ENCODE measurements at regions not wholly inside any gene's neighbourhood (a gene's known extent, or its start where the extent isn't known, plus 50 kb on each side); places are given as distances from the start of the nearest gene placed in this dataset.

- no peaks in the 10 kb centered on the region for H3K27me3 ChIP-seq (replicated peaks in 1 of 4; ENCODE audit: control extremely low read depth in 1 of 4, control insufficient read depth in 3 of 4, insufficient read depth in 4 of 4, low read length in 3 of 4)
- intact Hi-C loops (cut with micrococcal nuclease), result no loop called here
- no peaks in the 10 kb centered on the region for H3K9me3 ChIP-seq (ENCODE audit: control extremely low read depth in 1 of 3, control insufficient read depth in 2 of 3, insufficient read depth in 1 of 3, low read length in 2 of 3)
- no peaks in the 10 kb centered on the region for H3K79me2 ChIP-seq (ENCODE audit: control insufficient read depth, insufficient read depth, low read length)
- Mint-ChIP-seq H3K9me3 (ENCODE audit: insufficient read depth) (no peaks in the 10 kb centered on the region), H3K27ac (no peak overlapping the region), H3K4me3 (no peak overlapping the region), H3K27me3 (peaks cover 6% of the 10 kb centered on the region), H3K4me1 (no peaks in the 10 kb centered on the region)
- H3K4me3 ChIP-seq (ENCODE audit: control extremely low read depth in 1 of 5, extremely low read depth in 1 of 5, insufficient read depth in 1 of 5, low read depth in 2 of 5, low read length in 4 of 5), result no peak overlapping the region
- H4K20me1 ChIP-seq (ENCODE audit: control insufficient read depth, insufficient read depth, low read length, poor library complexity, severe bottlenecking), result no peaks in the 10 kb centered on the region
- CTCF ChIA-PET, result no interaction called here
- no peak overlapping the region for H3K4me2 ChIP-seq (replicated peaks; ENCODE audit: low read depth, low read length, poor library complexity, severe bottlenecking)
- no peak overlapping the region for H3K27ac ChIP-seq (ENCODE audit: low read length in 2 of 2)
- no peaks in the 10 kb centered on the region for H3K4me1 ChIP-seq (ENCODE audit: control insufficient read depth in 2 of 2, insufficient read depth in 2 of 2, low read length in 2 of 2)
- ATAC-seq (ENCODE audit: low read depth), result no peak
- no peak for DNase-seq
- no peak overlapping the region for H2AFZ ChIP-seq (ENCODE audit: insufficient read depth, low read depth, low read length, poor library complexity, severe bottlenecking)
- WGBS (ENCODE audit: insufficient coverage), result 83% methylated on average over 3 of the region's 7 CpGs
- POLR2A ChIA-PET, result no interaction called here
- no peaks in the 10 kb centered on the region for H3K36me3 ChIP-seq (replicated peaks in 1 of 2; ENCODE audit: control extremely low read depth in 1 of 2, control insufficient read depth in 1 of 2, extremely low read depth in 1 of 2, insufficient read depth in 2 of 2, low read length in 1 of 2)
- H3K9ac ChIP-seq (ENCODE audit: low read length), result no peak overlapping the region
- no peak for TF ChIP-seq EZH2 (IDR thresholded peaks at IDR 0.05; ENCODE audit: borderline replicate concordance, insufficient read depth, low read depth, low read length, poor library complexity, severe bottlenecking)
- no peak for TF ChIP-seq CTCF (IDR thresholded peaks at IDR 0.05)
Measured at GRCh38 chr12:69036533-69036932, 103.6 kb upstream of the CPM start.

DNA sequence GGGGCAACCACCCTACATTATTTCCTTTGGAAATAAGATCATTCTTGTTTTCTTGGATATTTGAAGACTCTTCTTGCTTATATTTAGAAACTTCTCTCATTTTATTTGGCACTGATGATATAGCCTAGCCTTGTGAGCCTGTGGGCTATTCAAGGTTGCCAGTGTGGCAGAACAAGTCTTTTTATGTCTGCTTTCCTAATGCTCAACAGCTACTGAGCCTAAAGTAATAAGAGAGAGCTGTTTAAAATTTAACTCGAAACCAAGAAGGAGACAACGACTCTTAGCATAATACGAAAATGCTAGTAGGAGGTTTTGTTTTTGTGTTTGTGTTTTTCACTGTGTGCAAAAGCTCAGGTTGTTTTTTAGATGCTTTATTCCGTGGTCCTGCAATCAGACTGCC is 104.0 kb upstream of the CPM start:
- Mint-ChIP-seq H3K4me1 (no peaks in the 10 kb centered on the region), H3K27me3 (peaks cover 6% of the 10 kb centered on the region), H3K4me3 (no peak overlapping the region), H3K27ac (no peak overlapping the region), H3K9me3 (ENCODE audit: insufficient read depth) (no peaks in the 10 kb centered on the region)
- DNase-seq, result no peak
- H3K4me1 ChIP-seq (ENCODE audit: control insufficient read depth in 2 of 2, insufficient read depth in 2 of 2, low read length in 2 of 2), result no peaks in the 10 kb centered on the region
- TF ChIP-seq EZH2 (IDR thresholded peaks at IDR 0.05; ENCODE audit: borderline replicate concordance, insufficient read depth, low read depth, low read length, poor library complexity, severe bottlenecking), result no peak
- no peak for TF ChIP-seq CTCF (IDR thresholded peaks at IDR 0.05)
- no peaks in the 10 kb centered on the region for H3K27me3 ChIP-seq (replicated peaks in 1 of 4; ENCODE audit: control extremely low read depth in 1 of 4, control insufficient read depth in 3 of 4, insufficient read depth in 4 of 4, low read length in 3 of 4)
- no peak overlapping the region for H2AFZ ChIP-seq (ENCODE audit: insufficient read depth, low read depth, low read length, poor library complexity, severe bottlenecking)
- no peak for ATAC-seq (ENCODE audit: low read depth)
- H4K20me1 ChIP-seq (ENCODE audit: control insufficient read depth, insufficient read depth, low read length, poor library complexity, severe bottlenecking), result no peaks in the 10 kb centered on the region
- H3K4me2 ChIP-seq (replicated peaks; ENCODE audit: low read depth, low read length, poor library complexity, severe bottlenecking), result no peak overlapping the region
- ChIA-PET CTCF (no interaction called here), POLR2A (no interaction called here)
- no peak overlapping the region for H3K27ac ChIP-seq (ENCODE audit: low read length in 2 of 2)
- no peaks in the 10 kb centered on the region for H3K9me3 ChIP-seq (ENCODE audit: control extremely low read depth in 1 of 3, control insufficient read depth in 2 of 3, insufficient read depth in 1 of 3, low read length in 2 of 3)
- H3K9ac ChIP-seq (ENCODE audit: low read length), result no peak overlapping the region
- H3K79me2 ChIP-seq (ENCODE audit: control insufficient read depth, insufficient read depth, low read length), result no peaks in the 10 kb centered on the region
- no peak overlapping the region for H3K4me3 ChIP-seq (ENCODE audit: control extremely low read depth in 1 of 5, extremely low read depth in 1 of 5, insufficient read depth in 1 of 5, low read depth in 2 of 5, low read length in 4 of 5)
- no peaks in the 10 kb centered on the region for H3K36me3 ChIP-seq (replicated peaks in 1 of 2; ENCODE audit: control extremely low read depth in 1 of 2, control insufficient read depth in 1 of 2, extremely low read depth in 1 of 2, insufficient read depth in 2 of 2, low read length in 1 of 2)
- intact Hi-C loops (cut with micrococcal nuclease), result no loop called here
- WGBS (ENCODE audit: insufficient coverage), result 100% methylated on average over 2 of the region's 4 CpGs
